Smooth muscle cell (in vitro differentiated cells): ENCODE measurements at regions not wholly inside any gene's neighbourhood (a gene's known extent, or its start where the extent isn't known, plus 50 kb on each side); places are given as distances from the start of the nearest gene placed in this dataset.

Experiments
- DNase-seq: peaks from one replicate; lab custom pipeline; 2025; ENCODE audit not compliant: unreplicated experiment; lab: John Stamatoyannopoulos, UW
- H2AFZ ChIP-seq: fragments of 200-600 bp; sonication (generic); 2 replicates; pipeline ENCODE4 v1.6.0; 2016; ENCODE audit warnings: antibody characterized with exemption, low read depth, mild to moderate bottlenecking
- H3F3A ChIP-seq: fragments of 200-600 bp; sonication (generic); 2 replicates; pipeline ENCODE4 v1.6.0; 2017; ENCODE audit warnings: antibody characterized with exemption, low read depth
- H3K27ac ChIP-seq: fragments of 200-600 bp; sonication (generic); 2 replicates; pipeline ENCODE4 v1.5.1; 2016; ENCODE audit warnings: low read depth, mild to moderate bottlenecking
- H3K27me3 ChIP-seq: fragments of 200-600 bp; sonication (generic); 2 replicates; pipeline ENCODE4 v1.6.1; 2016; ENCODE audit warnings: low read depth, mild to moderate bottlenecking
- H3K36me3 ChIP-seq: fragments of 200-600 bp; sonication (generic); 2 replicates; pipeline ENCODE4 v1.5.1; 2016; ENCODE audit warnings: low read depth
- H3K4me1 ChIP-seq: fragments of 200-600 bp; sonication (generic); 2 replicates; pipeline ENCODE4 v1.5.1; 2016; ENCODE audit warnings: low read depth
- H3K4me2 ChIP-seq: fragments of 200-600 bp; sonication (generic); 2 replicates; pipeline ENCODE4 v1.6.0; 2016; ENCODE audit warnings: mild to moderate bottlenecking
- H3K4me3 ChIP-seq: fragments of 200-600 bp; sonication (generic); 2 replicates; pipeline ENCODE4 v1.5.1; 2016; ENCODE audit warnings: mild to moderate bottlenecking
- H3K79me2 ChIP-seq: fragments of 200-600 bp; sonication (generic); 2 replicates; pipeline ENCODE4 v1.6.0; 2016; ENCODE audit warnings: low read depth, mild to moderate bottlenecking
- H3K9ac ChIP-seq: fragments of 200-600 bp; sonication (generic); 2 replicates; pipeline ENCODE4 v1.6.0; 2016; ENCODE audit warnings: low read depth
- H3K9me3 ChIP-seq: fragments of 200-600 bp; sonication (generic); replicated peaks from 2 replicates; pipeline ENCODE4 v1.5.1; 2016; ENCODE audit warnings: low read depth
- H4K20me1 ChIP-seq: fragments of 200-600 bp; sonication (generic); 2 replicates; pipeline ENCODE4 v1.6.0; 2016; ENCODE audit warnings: low read depth
- CTCF ChIP-seq: fragments of 200-600 bp; sonication (generic); IDR thresholded peaks from 2 replicates; pipeline ENCODE4 v1.5.1; 2017; ENCODE audit warnings: borderline replicate concordance, mild to moderate bottlenecking, antibody characterized with exemption; ENCODE audit not compliant: insufficient read depth, poor library complexity, severe bottlenecking
- WGBS: methylation state at CpG from one replicate; pipeline ENCODE4 v1.1.7; 2016; ENCODE audit warnings: low lambda C conversion rate; 5-methylcytosine and 5-hydroxymethylcytosine counted together

- H3K4me2 ChIP-seq = peak overlapping the region; percentile 52
- no peak for TF ChIP-seq CTCF
- H3K4me1 ChIP-seq = no peaks in the 10 kb centered on the region
- H3K27me3 ChIP-seq = no peaks in the 10 kb centered on the region
- H3K4me3 ChIP-seq = no peak overlapping the region
- no peaks in the 10 kb centered on the region for H3K36me3 ChIP-seq
- H4K20me1 ChIP-seq = no peaks in the 10 kb centered on the region
- H3F3A ChIP-seq = no peaks in the 10 kb centered on the region
- no peak for DNase-seq
- H2AFZ ChIP-seq = no peak overlapping the region
- peak overlapping the region; percentile 73 for H3K27ac ChIP-seq
- H3K9me3 ChIP-seq = no peaks in the 10 kb centered on the region
- H3K9ac ChIP-seq = no peak overlapping the region
- 42% methylated on average over 8 of the region's 8 CpGs for WGBS
- H3K79me2 ChIP-seq = no peaks in the 10 kb centered on the region
Measured at GRCh38 chr18:11500153-11501122, 109.0 kb upstream of the SLC35G4 start.

GRCh38 chr18:11498821-11499220 lies 110.6 kb upstream of the SLC35G4 start:
- TF ChIP-seq CTCF = no peak
- no peaks in the 10 kb centered on the region for H3K4me1 ChIP-seq
- WGBS = 87% methylated on average over 1 of the region's 1 CpG

GRCh38 chr18:11497585-11497984 lies 111.8 kb upstream of the SLC35G4 start:
- no peaks in the 10 kb centered on the region for H3K4me1 ChIP-seq
- no peak overlapping the region for H3K4me3 ChIP-seq
- no peak overlapping the region for H2AFZ ChIP-seq
- no peaks in the 10 kb centered on the region for H4K20me1 ChIP-seq
- H3K9ac ChIP-seq = no peak overlapping the region
- WGBS = 50% methylated on average over 2 of the region's 2 CpGs
- no peaks in the 10 kb centered on the region for H3F3A ChIP-seq
- H3K36me3 ChIP-seq = no peaks in the 10 kb centered on the region
- no peak for DNase-seq
- H3K79me2 ChIP-seq = no peaks in the 10 kb centered on the region
- H3K4me2 ChIP-seq = no peak overlapping the region
- no peak overlapping the region for H3K27ac ChIP-seq
- TF ChIP-seq CTCF = no peak
- H3K27me3 ChIP-seq = no peaks in the 10 kb centered on the region
- no peaks in the 10 kb centered on the region for H3K9me3 ChIP-seq

More at GRCh38 chr18:11498821-11499220, 110.6 kb upstream of the SLC35G4 start:
- Histone ChIP-seq H3K27me3 (no peaks in the 10 kb centered on the region), H3K36me3 (no peaks in the 10 kb centered on the region), H3K79me2 (no peaks in the 10 kb centered on the region), H2AFZ (no peak overlapping the region), H3K4me3 (no peak overlapping the region), H3K27ac (no peak overlapping the region), H4K20me1 (no peaks in the 10 kb centered on the region), H3K9ac (no peak overlapping the region), H3K4me2 (no peak overlapping the region), H3K9me3 (no peaks in the 10 kb centered on the region), H3F3A (no peaks in the 10 kb centered on the region)
- DNase-seq = no peak
